ENCODE measurements at regions not wholly inside any gene's neighbourhood (a gene's known extent, or its start where the extent isn't known, plus 50 kb on each side); places are given as distances from the start of the nearest gene placed in this dataset.

GRCh38 chr1:55477953-55478352 is 262.8 kb upstream of the USP24 start:
- H3K9me3 Mint-ChIP-seq = no peaks in the 10 kb centered on the region
- no peaks in the 10 kb centered on the region for H3K36me3 Mint-ChIP-seq (ENCODE audit: low read depth)
- Histone ChIP-seq H3K9me3 (ENCODE audit: control insufficient read depth, low read length) (no peaks in the 10 kb centered on the region), H3K4me1 (ENCODE audit: control insufficient read depth, insufficient read depth, low read length) (peaks cover 2% of the 10 kb centered on the region), H3K36me3 (ENCODE audit: control insufficient read depth, insufficient read depth, low read length) (no peaks in the 10 kb centered on the region), H3K27ac (ENCODE audit: low read depth, low read length) (no peak overlapping the region), H3K9ac (ENCODE audit: extremely low read depth, low read length, poor library complexity, severe bottlenecking) (no peak overlapping the region), H3K4me3 (ENCODE audit: low read length) (no peak overlapping the region), H3K27me3 (ENCODE audit: control insufficient read depth, insufficient read depth, low read length, poor library complexity, severe bottlenecking) (peaks cover 41% of the 10 kb centered on the region)
- TF ChIP-seq CTCF (conservative IDR thresholded peaks at IDR 0.05) = no peak
- no peak overlapping the region for H3K4me3 Mint-ChIP-seq
- WGBS, 2 experiments (ENCODE audit: insufficient coverage in 1 of 2, insufficient read length in 1 of 2) = 83 to 91% methylated on average over 1 to 4 of the region's 4 CpGs
- H3K27me3 Mint-ChIP-seq (ENCODE audit: insufficient read depth) = peaks cover 37% of the 10 kb centered on the region
- no peak overlapping the region for H3K27ac Mint-ChIP-seq
- peaks cover 10% of the 10 kb centered on the region for H3K4me1 Mint-ChIP-seq
- DNase-seq = no peak

GRCh38 chr1:55476445-55477015 is 261.4 kb upstream of the USP24 start:
- no peak overlapping the region for H3K9ac ChIP-seq (ENCODE audit: extremely low read depth, low read length, poor library complexity, severe bottlenecking)
- no peak for DNase-seq
- H3K4me1 Mint-ChIP-seq = peaks cover 17% of the 10 kb centered on the region
- no peak overlapping the region for H3K27ac Mint-ChIP-seq
- H3K36me3 ChIP-seq (ENCODE audit: control insufficient read depth, insufficient read depth, low read length) = no peaks in the 10 kb centered on the region
- 89 to 100% methylated on average over 2 to 6 of the region's 6 CpGs for WGBS, 2 experiments (ENCODE audit: insufficient coverage in 1 of 2, insufficient read length in 1 of 2)
- TF ChIP-seq CTCF (conservative IDR thresholded peaks at IDR 0.05) = no peak
- peaks cover 46% of the 10 kb centered on the region for H3K27me3 ChIP-seq (ENCODE audit: control insufficient read depth, insufficient read depth, low read length, poor library complexity, severe bottlenecking)
- peaks cover 38% of the 10 kb centered on the region for H3K27me3 Mint-ChIP-seq (ENCODE audit: insufficient read depth)
- H3K9me3 ChIP-seq (ENCODE audit: control insufficient read depth, low read length) = no peaks in the 10 kb centered on the region
- H3K4me3 Mint-ChIP-seq = no peak overlapping the region
- no peak overlapping the region for H3K27ac ChIP-seq (ENCODE audit: low read depth, low read length)
- no peaks in the 10 kb centered on the region for H3K36me3 Mint-ChIP-seq (ENCODE audit: low read depth)
- H3K9me3 Mint-ChIP-seq = no peaks in the 10 kb centered on the region
- peaks cover 2% of the 10 kb centered on the region for H3K4me1 ChIP-seq (ENCODE audit: control insufficient read depth, insufficient read depth, low read length)
- no peak overlapping the region for H3K4me3 ChIP-seq (ENCODE audit: low read length)

GRCh38 chr1:55474168-55474786 is 259.1 kb upstream of the USP24 start:
- Mint-ChIP-seq H3K4me1 (peaks cover 13% of the 10 kb centered on the region), H3K9me3 (no peaks in the 10 kb centered on the region), H3K36me3 (ENCODE audit: low read depth) (no peaks in the 10 kb centered on the region), H3K4me3 (no peak overlapping the region), H3K27me3 (ENCODE audit: insufficient read depth) (peaks cover 52% of the 10 kb centered on the region), H3K27ac (no peak overlapping the region)
- WGBS, 2 experiments (ENCODE audit: insufficient coverage in 1 of 2, insufficient read length in 1 of 2) = 100% methylated on average over 1 of the region's 1 CpG; no CpG with 5 or more reads in 1 of the 2 experiments
- H3K27me3 ChIP-seq (ENCODE audit: control insufficient read depth, insufficient read depth, low read length, poor library complexity, severe bottlenecking) = peaks cover 48% of the 10 kb centered on the region
- peaks cover 2% of the 10 kb centered on the region for H3K4me1 ChIP-seq (ENCODE audit: control insufficient read depth, insufficient read depth, low read length)
- no peaks in the 10 kb centered on the region for H3K36me3 ChIP-seq (ENCODE audit: control insufficient read depth, insufficient read depth, low read length)
- H3K4me3 ChIP-seq (ENCODE audit: low read length) = no peak overlapping the region
- DNase-seq = no peak
- no peaks in the 10 kb centered on the region for H3K9me3 ChIP-seq (ENCODE audit: control insufficient read depth, low read length)
- no peak overlapping the region for H3K27ac ChIP-seq (ENCODE audit: low read depth, low read length)
- TF ChIP-seq CTCF (conservative IDR thresholded peaks at IDR 0.05) = no peak
- H3K9ac ChIP-seq (ENCODE audit: extremely low read depth, low read length, poor library complexity, severe bottlenecking) = no peak overlapping the region

Measured in endodermal cell (in vitro differentiated cells).